ENCODE measurements at regions not wholly inside any gene's neighbourhood (a gene's known extent, or its start where the extent isn't known, plus 50 kb on each side); places are given as distances from the start of the nearest gene placed in this dataset.
A peak's percentile ranks its signal among the peaks of the same experiment; 100 is the strongest.

DNA sequence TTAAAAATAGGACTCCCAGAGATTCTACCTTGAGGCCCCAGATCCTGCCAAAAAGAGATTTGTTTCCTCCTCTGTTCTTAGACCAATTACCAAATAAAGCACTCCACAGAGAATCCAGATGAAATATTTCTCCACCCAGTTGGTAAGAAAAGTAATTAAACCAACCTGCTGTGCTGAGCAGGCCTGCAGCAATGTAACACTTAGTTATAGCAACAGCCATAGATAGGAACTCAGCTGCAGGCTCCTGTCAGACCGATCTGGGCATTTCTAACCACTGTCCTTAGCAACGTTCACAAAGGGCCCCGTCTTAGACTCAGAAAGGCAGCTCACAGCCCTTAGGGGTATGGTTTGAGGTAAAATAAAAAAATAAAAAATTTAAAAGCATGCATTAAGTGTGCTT is 271.1 kb downstream of the KCNRG start:
- no peak for DNase-seq (ENCODE audit: low read depth in 2 of 2)
- no peaks in the 10 kb centered on the region for H3K4me1 ChIP-seq (ENCODE audit: control insufficient read depth, extremely low read depth, insufficient read depth, low read length)

GRCh38 chr13:50290186-50290585 is 274.9 kb downstream of the KCNRG start:
- H3K9me3 ChIP-seq (ENCODE audit: control insufficient read depth, insufficient read depth, low read depth, low read length) = no peaks in the 10 kb centered on the region
- TF ChIP-seq EZH2 (IDR thresholded peaks at IDR 0.05; ENCODE audit: low read length, missing control alignments) = no peak
- TF ChIP-seq, protein P1, sequence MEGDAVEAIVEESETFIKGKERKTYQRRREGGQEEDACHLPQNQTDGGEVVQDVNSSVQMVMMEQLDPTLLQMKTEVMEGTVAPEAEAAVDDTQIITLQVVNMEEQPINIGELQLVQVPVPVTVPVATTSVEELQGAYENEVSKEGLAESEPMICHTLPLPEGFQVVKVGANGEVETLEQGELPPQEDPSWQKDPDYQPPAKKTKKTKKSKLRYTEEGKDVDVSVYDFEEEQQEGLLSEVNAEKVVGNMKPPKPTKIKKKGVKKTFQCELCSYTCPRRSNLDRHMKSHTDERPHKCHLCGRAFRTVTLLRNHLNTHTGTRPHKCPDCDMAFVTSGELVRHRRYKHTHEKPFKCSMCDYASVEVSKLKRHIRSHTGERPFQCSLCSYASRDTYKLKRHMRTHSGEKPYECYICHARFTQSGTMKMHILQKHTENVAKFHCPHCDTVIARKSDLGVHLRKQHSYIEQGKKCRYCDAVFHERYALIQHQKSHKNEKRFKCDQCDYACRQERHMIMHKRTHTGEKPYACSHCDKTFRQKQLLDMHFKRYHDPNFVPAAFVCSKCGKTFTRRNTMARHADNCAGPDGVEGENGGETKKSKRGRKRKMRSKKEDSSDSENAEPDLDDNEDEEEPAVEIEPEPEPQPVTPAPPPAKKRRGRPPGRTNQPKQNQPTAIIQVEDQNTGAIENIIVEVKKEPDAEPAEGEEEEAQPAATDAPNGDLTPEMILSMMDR (conservative IDR thresholded peaks at IDR 0.05 in 1 of 2, IDR thresholded peaks at IDR 0.05 in 1 of 2; ENCODE audit: low read depth in 1 of 2, low read length in 2 of 2) = no peak
- no peak overlapping the region for H3K4me2 ChIP-seq (ENCODE audit: extremely low read depth, insufficient read depth, low read length)

More for the DNA sequence above, 271.1 kb downstream of the KCNRG start:
- Histone ChIP-seq H3K79me2 (ENCODE audit: control insufficient read depth, insufficient read depth, low read length) (no peaks in the 10 kb centered on the region), H3K4me3 (replicated peaks in 1 of 4; ENCODE audit: control extremely low read depth in 1 of 4, insufficient read depth in 1 of 4, low read depth in 3 of 4, low read length in 4 of 4) (no peak overlapping the region), H3K9me3 (ENCODE audit: control insufficient read depth, insufficient read depth, low read depth, low read length) (no peaks in the 10 kb centered on the region), H3K27ac (ENCODE audit: insufficient read depth, low read length) (no peak overlapping the region), H3K36me3 (ENCODE audit: control insufficient read depth, insufficient read depth, low read length) (no peaks in the 10 kb centered on the region), H3K9ac (ENCODE audit: insufficient read depth, low read length) (no peak overlapping the region), H4K20me1 (ENCODE audit: control insufficient read depth, extremely low read depth, insufficient read depth, low read length) (no peaks in the 10 kb centered on the region), H2AFZ (ENCODE audit: low read length) (no peak overlapping the region), H3K27me3 (ENCODE audit: control insufficient read depth, insufficient read depth, low read length) (peaks cover 3% of the 10 kb centered on the region), H3K4me2 (ENCODE audit: extremely low read depth, insufficient read depth, low read length) (no peak overlapping the region)
- TF ChIP-seq EZH2 (IDR thresholded peaks at IDR 0.05; ENCODE audit: low read length, missing control alignments) = no peak
- TF ChIP-seq, protein P1 (conservative IDR thresholded peaks at IDR 0.05 in 1 of 2, IDR thresholded peaks at IDR 0.05 in 1 of 2; ENCODE audit: low read depth in 1 of 2, low read length in 2 of 2) = no peak

GRCh38 chr13:50291611-50292010 is 276.4 kb downstream of the KCNRG start:
- no peak overlapping the region for H3K9ac ChIP-seq (ENCODE audit: insufficient read depth, low read length)
- H3K4me1 ChIP-seq (ENCODE audit: control insufficient read depth, extremely low read depth, insufficient read depth, low read length) = no peaks in the 10 kb centered on the region
- H2AFZ ChIP-seq (ENCODE audit: low read length) = no peak overlapping the region
- no peaks in the 10 kb centered on the region for H3K9me3 ChIP-seq (ENCODE audit: control insufficient read depth, insufficient read depth, low read depth, low read length)
- H3K27ac ChIP-seq (ENCODE audit: insufficient read depth, low read length) = no peak overlapping the region
- no peak for TF ChIP-seq EZH2 (IDR thresholded peaks at IDR 0.05; ENCODE audit: low read length, missing control alignments)
- TF ChIP-seq, protein P1 (conservative IDR thresholded peaks at IDR 0.05 in 1 of 2, IDR thresholded peaks at IDR 0.05 in 1 of 2; ENCODE audit: low read depth in 1 of 2, low read length in 2 of 2) = no peak
- peaks cover 3% of the 10 kb centered on the region for H3K27me3 ChIP-seq (ENCODE audit: control insufficient read depth, insufficient read depth, low read length)
- H4K20me1 ChIP-seq (ENCODE audit: control insufficient read depth, extremely low read depth, insufficient read depth, low read length) = no peaks in the 10 kb centered on the region
- H3K36me3 ChIP-seq (ENCODE audit: control insufficient read depth, insufficient read depth, low read length) = no peaks in the 10 kb centered on the region
- no peak overlapping the region for H3K4me2 ChIP-seq (ENCODE audit: extremely low read depth, insufficient read depth, low read length)
- no peaks in the 10 kb centered on the region for H3K79me2 ChIP-seq (ENCODE audit: control insufficient read depth, insufficient read depth, low read length)
- no peak overlapping the region for H3K4me3 ChIP-seq (replicated peaks in 1 of 4; ENCODE audit: control extremely low read depth in 1 of 4, insufficient read depth in 1 of 4, low read depth in 3 of 4, low read length in 4 of 4)
- DNase-seq (ENCODE audit: low read depth in 2 of 2) = peak in 1 of 2 donors; percentile 33

More at GRCh38 chr13:50290186-50290585, 274.9 kb downstream of the KCNRG start:
- Histone ChIP-seq H3K79me2 (ENCODE audit: control insufficient read depth, insufficient read depth, low read length) (no peaks in the 10 kb centered on the region), H3K9ac (ENCODE audit: insufficient read depth, low read length) (no peak overlapping the region), H3K36me3 (ENCODE audit: control insufficient read depth, insufficient read depth, low read length) (no peaks in the 10 kb centered on the region), H4K20me1 (ENCODE audit: control insufficient read depth, extremely low read depth, insufficient read depth, low read length) (no peaks in the 10 kb centered on the region), H3K4me3 (replicated peaks in 1 of 4; ENCODE audit: control extremely low read depth in 1 of 4, insufficient read depth in 1 of 4, low read depth in 3 of 4, low read length in 4 of 4) (no peak overlapping the region), H2AFZ (ENCODE audit: low read length) (no peak overlapping the region), H3K4me1 (ENCODE audit: control insufficient read depth, extremely low read depth, insufficient read depth, low read length) (no peaks in the 10 kb centered on the region), H3K27ac (ENCODE audit: insufficient read depth, low read length) (no peak overlapping the region), H3K27me3 (ENCODE audit: control insufficient read depth, insufficient read depth, low read length) (peaks cover 3% of the 10 kb centered on the region)
- DNase-seq (ENCODE audit: low read depth in 2 of 2) = no peak

All from fibroblast of lung (primary cell).